GM12878 (cell line): ENCODE measurements at regions not wholly inside any gene's neighbourhood (a gene's known extent, or its start where the extent isn't known, plus 50 kb on each side); places are given as distances from the start of the nearest gene placed in this dataset.

Experiments
- MYB ChIP-seq: fragments of 150-350 bp; IDR thresholded peaks from 2 replicates; pipeline ENCODE4 v1.6.1; 2014; ENCODE audit warnings: mild to moderate bottlenecking, low read depth, low read length, borderline replicate concordance
- TAF1 ChIP-seq: IDR thresholded peaks from 2 replicates; pipeline ENCODE4 v1.6.1; 2011; ENCODE audit warnings: mild to moderate bottlenecking, low read depth, low read length, borderline replicate concordance
- TF ChIP-seq, protein P1 (sequence below), 3 experiments: IDR thresholded peaks in 2 of 3; conservative IDR thresholded peaks in 1 of 3; 2 replicates each; pipeline ENCODE4 v1.5.1; 2011; ENCODE audit warnings: low read depth in 3 of 3, low read length in 3 of 3, mild to moderate bottlenecking in 3 of 3, control low read depth in 2 of 3, moderate library complexity in 2 of 3, inconsistent platforms in 1 of 3, mixed read lengths in 1 of 3; ENCODE audit not compliant: control insufficient read depth in 2 of 3, insufficient read depth in 1 of 3; ENCODE audit errors: extremely low read depth in 1 of 3
- TF ChIP-seq, protein P2 (sequence below): fragments of 450-650 bp; IDR thresholded peaks from 2 replicates; pipeline ENCODE4 v1.6.1; 2017; ENCODE audit warnings: mild to moderate bottlenecking
- TF ChIP-seq, protein P3 (sequence below): fragments of 450-650 bp; IDR thresholded peaks from 2 replicates; pipeline ENCODE4 v1.6.1; 2017; ENCODE audit warnings: mild to moderate bottlenecking, moderate library complexity

DNA sequence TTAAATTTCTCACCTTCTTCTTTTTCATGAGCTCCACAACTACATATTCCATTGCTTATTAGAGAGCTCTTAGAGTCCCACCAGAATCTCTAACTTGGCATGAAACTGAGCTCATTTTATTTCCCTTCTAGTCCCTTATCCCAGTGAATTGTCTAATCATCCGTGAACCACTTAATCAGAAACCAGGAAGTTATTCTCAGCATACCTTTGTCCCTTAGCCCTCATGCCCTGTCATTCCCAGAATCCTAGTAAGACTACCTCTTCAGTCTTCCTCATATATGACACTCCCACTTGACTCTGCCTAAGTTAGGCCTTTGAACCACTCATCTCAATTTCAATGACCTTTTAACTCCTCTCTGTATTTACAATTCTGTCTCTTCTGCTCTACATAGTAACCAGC is 93.0 kb upstream of the PAPPA start:
- TF ChIP-seq, protein P1, sequence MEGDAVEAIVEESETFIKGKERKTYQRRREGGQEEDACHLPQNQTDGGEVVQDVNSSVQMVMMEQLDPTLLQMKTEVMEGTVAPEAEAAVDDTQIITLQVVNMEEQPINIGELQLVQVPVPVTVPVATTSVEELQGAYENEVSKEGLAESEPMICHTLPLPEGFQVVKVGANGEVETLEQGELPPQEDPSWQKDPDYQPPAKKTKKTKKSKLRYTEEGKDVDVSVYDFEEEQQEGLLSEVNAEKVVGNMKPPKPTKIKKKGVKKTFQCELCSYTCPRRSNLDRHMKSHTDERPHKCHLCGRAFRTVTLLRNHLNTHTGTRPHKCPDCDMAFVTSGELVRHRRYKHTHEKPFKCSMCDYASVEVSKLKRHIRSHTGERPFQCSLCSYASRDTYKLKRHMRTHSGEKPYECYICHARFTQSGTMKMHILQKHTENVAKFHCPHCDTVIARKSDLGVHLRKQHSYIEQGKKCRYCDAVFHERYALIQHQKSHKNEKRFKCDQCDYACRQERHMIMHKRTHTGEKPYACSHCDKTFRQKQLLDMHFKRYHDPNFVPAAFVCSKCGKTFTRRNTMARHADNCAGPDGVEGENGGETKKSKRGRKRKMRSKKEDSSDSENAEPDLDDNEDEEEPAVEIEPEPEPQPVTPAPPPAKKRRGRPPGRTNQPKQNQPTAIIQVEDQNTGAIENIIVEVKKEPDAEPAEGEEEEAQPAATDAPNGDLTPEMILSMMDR (IDR thresholded peaks at IDR 0.05 in 2 of 3, conservative IDR thresholded peaks at IDR 0.05 in 1 of 3; ENCODE audit: control insufficient read depth in 2 of 3, extremely low read depth in 1 of 3, insufficient read depth in 1 of 3, low read depth in 3 of 3, low read length in 3 of 3), result no peak
- TF ChIP-seq, protein P2, sequence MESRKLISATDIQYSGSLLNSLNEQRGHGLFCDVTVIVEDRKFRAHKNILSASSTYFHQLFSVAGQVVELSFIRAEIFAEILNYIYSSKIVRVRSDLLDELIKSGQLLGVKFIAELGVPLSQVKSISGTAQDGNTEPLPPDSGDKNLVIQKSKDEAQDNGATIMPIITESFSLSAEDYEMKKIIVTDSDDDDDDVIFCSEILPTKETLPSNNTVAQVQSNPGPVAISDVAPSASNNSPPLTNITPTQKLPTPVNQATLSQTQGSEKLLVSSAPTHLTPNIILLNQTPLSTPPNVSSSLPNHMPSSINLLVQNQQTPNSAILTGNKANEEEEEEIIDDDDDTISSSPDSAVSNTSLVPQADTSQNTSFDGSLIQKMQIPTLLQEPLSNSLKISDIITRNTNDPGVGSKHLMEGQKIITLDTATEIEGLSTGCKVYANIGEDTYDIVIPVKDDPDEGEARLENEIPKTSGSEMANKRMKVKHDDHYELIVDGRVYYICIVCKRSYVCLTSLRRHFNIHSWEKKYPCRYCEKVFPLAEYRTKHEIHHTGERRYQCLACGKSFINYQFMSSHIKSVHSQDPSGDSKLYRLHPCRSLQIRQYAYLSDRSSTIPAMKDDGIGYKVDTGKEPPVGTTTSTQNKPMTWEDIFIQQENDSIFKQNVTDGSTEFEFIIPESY, result no peak
- TF ChIP-seq MYB, result no peak
- TF ChIP-seq TAF1, result no peak
- TF ChIP-seq, protein P3, sequence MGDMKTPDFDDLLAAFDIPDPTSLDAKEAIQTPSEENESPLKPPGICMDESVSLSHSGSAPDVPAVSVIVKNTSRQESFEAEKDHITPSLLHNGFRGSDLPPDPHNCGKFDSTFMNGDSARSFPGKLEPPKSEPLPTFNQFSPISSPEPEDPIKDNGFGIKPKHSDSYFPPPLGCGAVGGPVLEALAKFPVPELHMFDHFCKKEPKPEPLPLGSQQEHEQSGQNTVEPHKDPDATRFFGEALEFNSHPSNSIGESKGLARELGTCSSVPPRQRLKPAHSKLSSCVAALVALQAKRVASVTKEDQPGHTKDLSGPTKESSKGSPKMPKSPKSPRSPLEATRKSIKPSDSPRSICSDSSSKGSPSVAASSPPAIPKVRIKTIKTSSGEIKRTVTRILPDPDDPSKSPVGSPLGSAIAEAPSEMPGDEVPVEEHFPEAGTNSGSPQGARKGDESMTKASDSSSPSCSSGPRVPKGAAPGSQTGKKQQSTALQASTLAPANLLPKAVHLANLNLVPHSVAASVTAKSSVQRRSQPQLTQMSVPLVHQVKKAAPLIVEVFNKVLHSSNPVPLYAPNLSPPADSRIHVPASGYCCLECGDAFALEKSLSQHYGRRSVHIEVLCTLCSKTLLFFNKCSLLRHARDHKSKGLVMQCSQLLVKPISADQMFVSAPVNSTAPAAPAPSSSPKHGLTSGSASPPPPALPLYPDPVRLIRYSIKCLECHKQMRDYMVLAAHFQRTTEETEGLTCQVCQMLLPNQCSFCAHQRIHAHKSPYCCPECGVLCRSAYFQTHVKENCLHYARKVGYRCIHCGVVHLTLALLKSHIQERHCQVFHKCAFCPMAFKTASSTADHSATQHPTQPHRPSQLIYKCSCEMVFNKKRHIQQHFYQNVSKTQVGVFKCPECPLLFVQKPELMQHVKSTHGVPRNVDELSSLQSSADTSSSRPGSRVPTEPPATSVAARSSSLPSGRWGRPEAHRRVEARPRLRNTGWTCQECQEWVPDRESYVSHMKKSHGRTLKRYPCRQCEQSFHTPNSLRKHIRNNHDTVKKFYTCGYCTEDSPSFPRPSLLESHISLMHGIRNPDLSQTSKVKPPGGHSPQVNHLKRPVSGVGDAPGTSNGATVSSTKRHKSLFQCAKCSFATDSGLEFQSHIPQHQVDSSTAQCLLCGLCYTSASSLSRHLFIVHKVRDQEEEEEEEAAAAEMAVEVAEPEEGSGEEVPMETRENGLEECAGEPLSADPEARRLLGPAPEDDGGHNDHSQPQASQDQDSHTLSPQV, result no peak
